GM18951 (cell line): ENCODE measurements at regions not wholly inside any gene's neighbourhood (a gene's known extent, or its start where the extent isn't known, plus 50 kb on each side); places are given as distances from the start of the nearest gene placed in this dataset.

Source experiments
- POLR2A ChIP-seq: IDR thresholded peaks from 4 replicates; pipeline ENCODE4 v1.6.1; 2011; ENCODE audit warnings: mild to moderate bottlenecking; ENCODE audit not compliant: insufficient read length, insufficient read depth; ENCODE audit errors: extremely low read depth
- in situ Hi-C: fragments of 300-500 bp; cut with MboI; formaldehyde crosslinking; loops from one replicate; pipeline ENCODE4 v1.12.0; 2022; ENCODE audit warnings: low sequenced_read_pairs, mixed read lengths, inconsistent platforms; ENCODE audit not compliant: unreplicated experiment

- in situ Hi-C loops = no loop called here
- no peak for TF ChIP-seq POLR2A
These were observed 82.8 kb upstream of the HAAO start for GRCh38 chr2:42874949-42875801.

DNA sequence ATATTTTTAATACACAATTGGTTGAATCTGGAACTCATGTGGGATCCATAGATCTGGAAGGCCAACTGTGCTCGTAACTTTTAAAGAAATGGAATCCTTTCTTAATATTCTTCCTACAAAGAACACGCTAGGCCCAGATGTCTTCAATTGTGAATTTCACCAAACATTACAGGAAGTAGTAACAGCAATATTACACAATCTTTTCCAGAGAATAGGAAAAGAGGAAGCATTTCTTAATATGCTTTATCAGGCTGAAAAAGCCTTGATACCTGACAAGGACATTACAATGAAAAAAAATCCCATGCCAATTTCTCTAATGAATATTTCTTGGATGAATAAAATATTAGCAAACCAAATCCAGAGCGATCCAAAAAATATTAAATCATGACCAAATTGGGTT, 80.3 kb upstream of the HAAO start:
- TF ChIP-seq POLR2A = no peak
- in situ Hi-C loops = no loop called here

DNA sequence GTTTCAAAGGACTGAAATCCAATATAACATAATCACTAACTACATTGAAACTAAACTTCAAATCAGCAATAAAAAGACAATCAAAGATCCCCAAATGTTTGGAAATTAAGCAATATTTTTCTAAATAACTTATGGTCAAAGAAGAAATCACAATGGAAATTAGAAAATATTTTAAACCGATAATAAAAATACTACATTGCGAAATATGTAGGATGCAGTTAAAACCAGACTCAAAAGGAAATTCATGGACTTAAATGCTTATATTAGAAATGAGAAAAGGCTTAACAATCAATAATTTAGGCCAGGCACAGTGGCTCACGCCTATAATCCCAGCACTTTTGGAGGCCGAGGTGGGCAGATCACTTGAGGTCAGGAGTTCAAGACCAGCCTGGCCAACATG, 79.0 kb upstream of the HAAO start:
- in situ Hi-C loops = no loop called here
- no peak for TF ChIP-seq POLR2A

DNA sequence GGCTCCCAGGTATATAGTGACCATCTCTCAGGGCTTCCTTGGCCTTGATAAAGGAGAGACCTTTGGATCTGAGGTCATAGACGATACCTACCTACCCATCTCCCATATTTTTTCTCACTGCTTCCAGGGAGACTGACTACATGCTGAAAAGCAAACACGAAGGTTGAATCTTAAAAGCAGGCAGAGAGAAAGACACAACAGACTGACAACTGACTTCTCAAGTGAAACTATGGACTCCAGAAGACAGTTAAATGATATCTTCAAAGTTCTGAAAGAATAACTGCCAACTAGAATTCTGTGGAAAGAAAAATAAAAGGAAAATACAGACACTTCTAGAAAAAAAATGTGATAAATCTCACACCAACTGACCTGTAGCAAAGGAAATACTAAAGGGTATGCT, 76.5 kb upstream of the HAAO start:
- in situ Hi-C loops = no loop called here

GRCh38 chr2:42868096-42868495, 75.7 kb upstream of the HAAO start:
- no peak for TF ChIP-seq POLR2A

More for the DNA sequence above, 76.5 kb upstream of the HAAO start:
- no peak for TF ChIP-seq POLR2A

GRCh38 chr2:42867093-42868065, 75.0 kb upstream of the HAAO start:
- no peak for TF ChIP-seq POLR2A
- in situ Hi-C loops = no loop called here

More at GRCh38 chr2:42868096-42868495, 75.7 kb upstream of the HAAO start:
- in situ Hi-C loops = no loop called here

DNA sequence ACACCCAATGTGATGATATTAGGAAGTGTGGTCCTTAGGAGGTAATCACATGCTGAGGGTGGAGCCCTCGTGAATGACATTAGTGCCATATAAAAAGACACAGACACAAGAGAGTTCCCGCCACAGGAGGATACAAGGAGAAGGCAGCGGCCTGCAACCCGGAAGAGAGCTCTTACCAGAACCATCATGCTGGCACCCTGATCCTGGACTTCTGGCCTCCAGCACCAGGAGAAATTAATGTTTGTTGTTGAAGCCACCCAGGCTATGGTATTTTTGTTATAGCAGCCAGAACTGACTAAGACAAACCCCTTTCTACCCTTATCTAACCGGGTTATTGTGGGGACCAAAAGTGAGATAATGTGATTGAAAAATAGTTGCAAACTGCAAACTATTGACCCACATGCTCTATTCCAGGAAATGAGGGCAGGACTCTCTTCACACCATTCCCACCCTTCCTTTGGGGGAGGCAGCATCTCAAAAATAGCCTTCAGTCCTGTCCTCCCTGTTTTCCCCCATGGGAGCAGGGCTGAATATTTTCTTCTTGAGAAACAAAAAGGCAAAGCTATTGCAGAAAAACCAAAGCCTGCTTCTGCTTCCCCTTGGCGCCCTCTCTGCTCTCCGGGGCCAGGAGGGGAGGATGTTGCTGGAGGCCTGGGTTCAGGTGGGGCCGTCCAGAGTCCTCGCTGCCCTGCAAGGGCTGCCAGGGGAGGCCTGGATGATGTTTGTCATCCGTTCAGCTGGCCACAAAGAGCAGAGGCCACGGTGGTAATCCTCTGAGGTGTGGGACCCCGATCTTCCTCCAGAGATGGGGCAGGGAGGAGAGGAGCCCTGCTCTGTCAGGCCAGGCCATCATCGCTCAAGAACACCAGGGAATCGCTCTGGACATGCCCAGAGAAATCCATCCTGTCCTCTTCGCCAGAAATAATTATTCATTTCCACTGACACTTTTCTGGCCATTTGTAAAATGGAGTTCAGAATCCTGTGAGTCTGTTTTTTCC, 73.8 kb upstream of the HAAO start:
- in situ Hi-C loops = no loop called here
- no peak for TF ChIP-seq POLR2A

DNA sequence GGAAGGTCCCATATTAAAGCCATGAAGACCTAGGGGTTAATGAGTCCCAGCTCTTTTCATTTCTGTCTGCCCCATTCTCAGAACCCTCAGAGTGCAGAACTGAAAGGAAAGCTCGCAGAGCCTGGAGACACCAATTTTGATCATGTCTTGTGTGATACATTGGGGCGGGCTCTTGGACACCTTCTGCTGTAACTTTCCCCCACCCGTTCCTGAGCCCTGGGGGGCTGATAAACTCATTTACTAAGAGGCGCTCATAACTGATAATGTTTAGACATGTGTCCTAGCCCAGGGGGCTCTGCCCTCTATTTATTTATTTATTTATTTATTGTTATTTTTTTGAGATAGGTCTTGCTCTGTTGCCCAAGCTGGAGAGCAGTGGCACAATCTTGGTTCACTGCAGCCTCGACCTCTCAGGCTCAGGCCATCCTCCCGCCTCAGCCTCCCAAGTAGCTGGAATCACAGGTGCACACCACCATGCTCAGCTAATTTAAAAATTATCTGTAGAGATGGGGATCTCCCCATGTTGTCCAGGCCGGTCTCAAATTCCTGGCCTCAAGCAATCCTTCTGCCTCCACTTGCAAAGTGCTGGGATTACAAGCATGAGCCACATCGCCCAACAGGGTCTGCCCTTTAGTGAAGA, 72.4 kb upstream of the HAAO start:
- in situ Hi-C loops = no loop called here
- TF ChIP-seq POLR2A = no peak

- TF ChIP-seq POLR2A = no peak
- in situ Hi-C loops = no loop called here
These were observed 71.8 kb upstream of the HAAO start for GRCh38 chr2:42864222-42864621.

- in situ Hi-C loops = no loop called here
- TF ChIP-seq POLR2A = no peak
These were observed 71.4 kb upstream of the HAAO start for GRCh38 chr2:42863751-42864150.

GRCh38 chr2:42863320-42863719, 70.9 kb upstream of the HAAO start:
- no peak for TF ChIP-seq POLR2A
- in situ Hi-C loops = no loop called here

- in situ Hi-C loops = no loop called here
- no peak for TF ChIP-seq POLR2A
These were observed 70.3 kb upstream of the HAAO start for GRCh38 chr2:42862669-42863185.
